K562 (cell line): ENCODE measurements at regions not wholly inside any gene's neighbourhood (a gene's known extent, or its start where the extent isn't known, plus 50 kb on each side); places are given as distances from the start of the nearest gene placed in this dataset.

Experiments
- ATAC-seq: fragments of 200-7000 bp; cut with Tn5 transposase; 3 replicates; pipeline ENCODE4 v1.9.1; 2020; ENCODE audit warnings: moderate library complexity
- BruUV-seq: library from RNA; stranded (reverse); fragments of 400-500 nt; replicated peaks from 2 replicates; lab custom pipeline; 2021; lab: Mats Ljungman, UMichigan
- CTCF ChIA-PET: fragments of 300-600 bp; formaldehyde crosslinking; extraction: SDS; loops from one replicate; lab custom pipeline; 2021; ENCODE audit warnings: low intra/inter-chr PET ratio; lab: Yijun Ruan, JAX
- POLR2A ChIA-PET: fragments of 300-600, 350-650 bp; sonication (Branson Sonifier 250); formaldehyde crosslinking; extraction: SDS; loops from one replicate; lab custom pipeline; 2021; ENCODE audit warnings: antibody characterized with exemption, inconsistent platforms; lab: Yijun Ruan, JAX
- DNase-seq, 4 experiments: peaks; one replicate each; pipeline versions ENCODE4 v3.0.0 to v3.0.0-alpha.2; 2011 to 2018; ENCODE audit warnings: low spot score in 3 of 4, mixed read lengths in 3 of 4; ENCODE audit errors: extremely low read depth in 1 of 4
- FAIRE-seq: peaks from 2 replicates; lab custom pipeline; 2011; peaks lifted over from hg19 to GRCh38; lab: Jason Lieb, UNC
- H2AFZ ChIP-seq: 2 replicates; pipeline ENCODE4 v1.6.0; 2011; ENCODE audit warnings: low read depth, low read length, control low read depth, inconsistent platforms
- H3K27ac ChIP-seq: fragments of 200-600 bp; 3 replicates; pipeline ENCODE4 v1.8.0; 2011; ENCODE audit warnings: low read depth, mild to moderate bottlenecking, control low read depth, inconsistent platforms, low read length, moderate library complexity, mixed read lengths; ENCODE audit errors: extremely low read depth
- H3K27me3 ChIP-seq, 2 experiments: fragments of 300-600 bp in 1 of 2; 2 replicates in 1 of 2; 3 replicates in 1 of 2; pipeline versions ENCODE4 v1.6.0 to v1.8.0; 2011; ENCODE audit warnings: inconsistent platforms in 2 of 2, low read length in 2 of 2, mild to moderate bottlenecking in 1 of 2, mixed read lengths in 1 of 2, moderate library complexity in 1 of 2; ENCODE audit not compliant: control insufficient read depth in 2 of 2, insufficient read depth in 2 of 2
- H3K36me3 ChIP-seq: fragments of 300-600 bp; 3 replicates; pipeline ENCODE4 v1.8.0; 2011; ENCODE audit warnings: mild to moderate bottlenecking, low read length, inconsistent platforms; ENCODE audit not compliant: control insufficient read depth, insufficient read depth
- H3K4me1 ChIP-seq, 2 experiments: fragments of 200-600 bp in 1 of 2; replicated peaks in 1 of 2; 2 replicates in 1 of 2; 3 replicates in 1 of 2; pipeline versions ENCODE4 v1.5.1 to v1.8.0; 2011; ENCODE audit warnings: inconsistent platforms in 2 of 2, low read length in 2 of 2, mild to moderate bottlenecking in 1 of 2, mixed read lengths in 1 of 2, moderate library complexity in 1 of 2; ENCODE audit not compliant: control insufficient read depth in 2 of 2, insufficient read depth in 2 of 2
- H3K4me2 ChIP-seq: 2 replicates; pipeline ENCODE4 v1.6.1; 2011; ENCODE audit warnings: low read length, control low read depth, inconsistent platforms, mixed read lengths; ENCODE audit not compliant: insufficient read depth
- H3K4me3 ChIP-seq: fragments of 200-600 bp; sonication (generic), shearing (Covaris generic); 2 replicates; pipeline ENCODE4 v1.5.1; 2016; ENCODE audit warnings: control low read depth, inconsistent platforms
- H3K79me2 ChIP-seq: fragments of 200-600 bp; 3 replicates; pipeline ENCODE4 v1.8.0; 2011; ENCODE audit warnings: low read length, inconsistent platforms; ENCODE audit not compliant: control insufficient read depth, insufficient read depth
- H3K9ac ChIP-seq, 2 experiments: 2 replicates each; pipeline versions ENCODE4 v1.6.0 to v1.6.1; 2011; ENCODE audit warnings: low read depth in 2 of 2, low read length in 2 of 2, control low read depth in 1 of 2, inconsistent platforms in 1 of 2, mild to moderate bottlenecking in 1 of 2, mixed read lengths in 1 of 2; ENCODE audit not compliant: insufficient read depth in 1 of 2
- H3K9me1 ChIP-seq: one replicate; pipeline ENCODE4 v1.6.0; 2011; ENCODE audit warnings: inconsistent platforms, mild to moderate bottlenecking, low read length, moderate library complexity; ENCODE audit not compliant: control insufficient read depth, insufficient read depth
- H3K9me3 ChIP-seq: replicated peaks from 2 replicates; pipeline ENCODE4 v1.5.1; 2011; ENCODE audit warnings: low read depth, low read length, inconsistent platforms; ENCODE audit not compliant: control insufficient read depth, insufficient read depth
- H4K20me1 ChIP-seq: replicated peaks from 2 replicates; pipeline ENCODE4 v1.6.1; 2011; ENCODE audit warnings: low read length, inconsistent platforms, mixed read lengths; ENCODE audit not compliant: control insufficient read depth, insufficient read depth
- MAZ ChIP-seq, 2 experiments: fragments of 450-650 bp in 1 of 2; sonication (generic) in 1 of 2; formaldehyde crosslinking; IDR thresholded peaks in 1 of 2; conservative IDR thresholded peaks in 1 of 2; 2 replicates each; pipeline versions ENCODE4 v1.4.0 to v1.5.0; 2020; ENCODE audit warnings: mild to moderate bottlenecking in 1 of 2, missing genetic modification reagents in 1 of 2
- PPARD ChIP-seq: fragments of 250-450 bp; sonication (Bioruptor Pico); IDR thresholded peaks from 2 replicates; pipeline ENCODE4 v1.8.0; 2022; ENCODE audit warnings: inconsistent platforms, mild to moderate bottlenecking, moderate library complexity
- XRCC3 ChIP-seq: fragments of 450-650 bp; IDR thresholded peaks from 2 replicates; pipeline ENCODE4 v1.6.1; 2017; ENCODE audit warnings: mild to moderate bottlenecking, moderate library complexity
- WGBS: fragments of 100-300 bp; shearing (Covaris generic); methylation state at CpG from one replicate; pipeline ENCODE4 v1.1.6; 2016; ENCODE audit warnings: low coverage, mixed read lengths; ENCODE audit not compliant: insufficient coverage; ENCODE audit errors: missing lambda C conversion rate; 5-methylcytosine and 5-hydroxymethylcytosine counted together
- in situ Hi-C: fragments of 300-500 bp; cut with MboI; formaldehyde crosslinking; loops from 4 replicates; pipeline ENCODE4 v1.15.0; 2018; ENCODE audit warnings: inconsistent platforms, mixed read lengths
- intact Hi-C: fragments of 100-400 bp; cut with micrococcal nuclease; formaldehyde crosslinking; loops from 2 replicates; pipeline ENCODE4 v1.14.2; 2022
- TF ChIP-seq, protein P1 (sequence below): fragments of 200-800 bp; sonication (Bioruptor generic); IDR thresholded peaks from 2 replicates; pipeline ENCODE4 v1.6.1; 2016; ENCODE audit warnings: missing genetic modification characterization, missing compliant biosample characterization

GRCh38 chr11:116538677-116539076, 234.1 kb downstream of the BUD13 start (continued):
- TF ChIP-seq, protein P1, sequence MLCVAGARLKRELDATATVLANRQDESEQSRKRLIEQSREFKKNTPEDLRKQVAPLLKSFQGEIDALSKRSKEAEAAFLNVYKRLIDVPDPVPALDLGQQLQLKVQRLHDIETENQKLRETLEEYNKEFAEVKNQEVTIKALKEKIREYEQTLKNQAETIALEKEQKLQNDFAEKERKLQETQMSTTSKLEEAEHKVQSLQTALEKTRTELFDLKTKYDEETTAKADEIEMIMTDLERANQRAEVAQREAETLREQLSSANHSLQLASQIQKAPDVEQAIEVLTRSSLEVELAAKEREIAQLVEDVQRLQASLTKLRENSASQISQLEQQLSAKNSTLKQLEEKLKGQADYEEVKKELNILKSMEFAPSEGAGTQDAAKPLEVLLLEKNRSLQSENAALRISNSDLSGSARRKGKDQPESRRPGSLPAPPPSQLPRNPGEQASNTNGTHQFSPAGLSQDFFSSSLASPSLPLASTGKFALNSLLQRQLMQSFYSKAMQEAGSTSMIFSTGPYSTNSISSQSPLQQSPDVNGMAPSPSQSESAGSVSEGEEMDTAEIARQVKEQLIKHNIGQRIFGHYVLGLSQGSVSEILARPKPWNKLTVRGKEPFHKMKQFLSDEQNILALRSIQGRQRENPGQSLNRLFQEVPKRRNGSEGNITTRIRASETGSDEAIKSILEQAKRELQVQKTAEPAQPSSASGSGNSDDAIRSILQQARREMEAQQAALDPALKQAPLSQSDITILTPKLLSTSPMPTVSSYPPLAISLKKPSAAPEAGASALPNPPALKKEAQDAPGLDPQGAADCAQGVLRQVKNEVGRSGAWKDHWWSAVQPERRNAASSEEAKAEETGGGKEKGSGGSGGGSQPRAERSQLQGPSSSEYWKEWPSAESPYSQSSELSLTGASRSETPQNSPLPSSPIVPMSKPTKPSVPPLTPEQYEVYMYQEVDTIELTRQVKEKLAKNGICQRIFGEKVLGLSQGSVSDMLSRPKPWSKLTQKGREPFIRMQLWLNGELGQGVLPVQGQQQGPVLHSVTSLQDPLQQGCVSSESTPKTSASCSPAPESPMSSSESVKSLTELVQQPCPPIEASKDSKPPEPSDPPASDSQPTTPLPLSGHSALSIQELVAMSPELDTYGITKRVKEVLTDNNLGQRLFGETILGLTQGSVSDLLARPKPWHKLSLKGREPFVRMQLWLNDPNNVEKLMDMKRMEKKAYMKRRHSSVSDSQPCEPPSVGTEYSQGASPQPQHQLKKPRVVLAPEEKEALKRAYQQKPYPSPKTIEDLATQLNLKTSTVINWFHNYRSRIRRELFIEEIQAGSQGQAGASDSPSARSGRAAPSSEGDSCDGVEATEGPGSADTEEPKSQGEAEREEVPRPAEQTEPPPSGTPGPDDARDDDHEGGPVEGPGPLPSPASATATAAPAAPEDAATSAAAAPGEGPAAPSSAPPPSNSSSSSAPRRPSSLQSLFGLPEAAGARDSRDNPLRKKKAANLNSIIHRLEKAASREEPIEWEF (CRISPR knock-in tag): no peak

DNA sequence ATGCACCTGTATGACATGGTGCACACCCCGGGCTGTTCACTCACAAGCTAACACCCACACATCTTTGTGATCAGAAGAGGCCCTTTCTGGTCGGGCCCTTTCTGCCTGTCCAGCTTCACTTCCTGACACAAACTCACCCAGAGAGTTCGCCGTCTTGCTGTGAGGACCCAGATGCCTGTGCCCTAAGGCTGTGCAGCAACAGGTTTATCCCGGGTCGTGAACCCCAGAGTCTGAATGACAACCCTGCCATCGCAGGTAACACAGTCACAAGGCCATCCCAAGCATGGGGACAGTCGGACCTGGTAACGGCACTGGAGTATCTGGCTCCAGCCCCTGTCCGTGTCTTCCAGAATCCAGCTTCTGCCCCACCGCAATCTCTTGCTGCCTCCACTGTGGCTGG, 235.1 kb downstream of the BUD13 start:
- BruUV-seq: no TSS peak
- ATAC-seq (no peak), DNase-seq (no peak), FAIRE-seq (no peak)
- H4K20me1 ChIP-seq: no peaks in the 10 kb centered on the region
- H3K4me2 ChIP-seq: no peak overlapping the region
- no peak overlapping the region for H3K27ac ChIP-seq
- H3K9me3 ChIP-seq: no peaks in the 10 kb centered on the region
- no peaks in the 10 kb centered on the region for H3K9me1 ChIP-seq
- H3K9ac ChIP-seq: no peak overlapping the region
- POLR2A ChIA-PET: interaction anchor here (0.6 kb wide), 1 partner anchor 121 kb away, joined by 3 read pairs; no protein-coding TSS in a partner anchor
- H3K4me1 ChIP-seq: no peaks in the 10 kb centered on the region; a peak in 1 of 5 replicates
- H3K36me3 ChIP-seq: no peaks in the 10 kb centered on the region
- H3K4me3 ChIP-seq: no peak overlapping the region
- CTCF ChIA-PET: no interaction called here
- no peak overlapping the region for H2AFZ ChIP-seq
- H3K27me3 ChIP-seq: peaks cover 2 to 48% of the 10 kb centered on the region in 2 experiments; a peak in 3 of 5 replicates
- WGBS: under 1% methylated on average over 11 of the region's 11 CpGs
- intact Hi-C loops (no loop called here), in situ Hi-C loops (no loop called here)
- H3K79me2 ChIP-seq: no peaks in the 10 kb centered on the region
- TF ChIP-seq XRCC3 (no peak), PPARD (CRISPR knock-in tag) (no peak), MAZ (CRISPR knock-in tag; conservative IDR thresholded peaks at IDR 0.05 in 1 of 2, IDR thresholded peaks at IDR 0.05 in 1 of 2) (no peak)
